ENCODE measurements at regions not wholly inside any gene's neighbourhood (a gene's known extent, or its start where the extent isn't known, plus 50 kb on each side); places are given as distances from the start of the nearest gene placed in this dataset.

- Histone ChIP-seq H3K36me3 (ENCODE audit: control insufficient read depth, insufficient read depth, low read length) (no peaks in the 10 kb centered on the region), H3K4me3 (ENCODE audit: low read length) (no peak overlapping the region), H3K27ac (ENCODE audit: low read length) (no peak overlapping the region), H3K9me3 (ENCODE audit: control insufficient read depth, insufficient read depth, low read length) (no peaks in the 10 kb centered on the region), H3K27me3 (ENCODE audit: control insufficient read depth, insufficient read depth, low read length) (no peaks in the 10 kb centered on the region), H3K4me1 (ENCODE audit: control insufficient read depth, insufficient read depth, low read length) (no peaks in the 10 kb centered on the region)
- no CpG with 5 or more reads among the region's 3 CpGs for WGBS (ENCODE audit: insufficient coverage, insufficient read length)
- DNase-seq (ENCODE audit: low read depth, low spot score) = no peak
Measured at GRCh38 chr6:22106961-22107360, 189.9 kb downstream of the PRL start.

GRCh38 chr6:22108199-22108598 is 188.6 kb downstream of the PRL start:
- no peaks in the 10 kb centered on the region for H3K4me1 ChIP-seq (ENCODE audit: control insufficient read depth, insufficient read depth, low read length)
- no peaks in the 10 kb centered on the region for H3K36me3 ChIP-seq (ENCODE audit: control insufficient read depth, insufficient read depth, low read length)
- no CpG with 5 or more reads among the region's 7 CpGs for WGBS (ENCODE audit: insufficient coverage, insufficient read length)
- no peak overlapping the region for H3K4me3 ChIP-seq (ENCODE audit: low read length)
- no peak overlapping the region for H3K27ac ChIP-seq (ENCODE audit: low read length)
- H3K27me3 ChIP-seq (ENCODE audit: control insufficient read depth, insufficient read depth, low read length) = no peaks in the 10 kb centered on the region
- DNase-seq (ENCODE audit: low read depth, low spot score) = no peak
- no peaks in the 10 kb centered on the region for H3K9me3 ChIP-seq (ENCODE audit: control insufficient read depth, insufficient read depth, low read length)

- Histone ChIP-seq H3K4me3 (ENCODE audit: low read length) (no peak overlapping the region), H3K4me1 (ENCODE audit: control insufficient read depth, insufficient read depth, low read length) (no peaks in the 10 kb centered on the region), H3K36me3 (ENCODE audit: control insufficient read depth, insufficient read depth, low read length) (no peaks in the 10 kb centered on the region), H3K27me3 (ENCODE audit: control insufficient read depth, insufficient read depth, low read length) (no peaks in the 10 kb centered on the region), H3K27ac (ENCODE audit: low read length) (no peak overlapping the region), H3K9me3 (ENCODE audit: control insufficient read depth, insufficient read depth, low read length) (no peaks in the 10 kb centered on the region)
- DNase-seq (ENCODE audit: low read depth, low spot score) = no peak
- WGBS (ENCODE audit: insufficient coverage, insufficient read length) = no CpG with 5 or more reads among the region's 6 CpGs
Measured at GRCh38 chr6:22110061-22110460, 186.8 kb downstream of the PRL start.

- H3K9me3 ChIP-seq (ENCODE audit: control insufficient read depth, insufficient read depth, low read length) = no peaks in the 10 kb centered on the region
- WGBS (ENCODE audit: insufficient coverage, insufficient read length) = no CpG with 5 or more reads among the region's 2 CpGs
- no peak for DNase-seq (ENCODE audit: low read depth, low spot score)
- H3K4me3 ChIP-seq (ENCODE audit: low read length) = no peak overlapping the region
- no peaks in the 10 kb centered on the region for H3K27me3 ChIP-seq (ENCODE audit: control insufficient read depth, insufficient read depth, low read length)
- no peaks in the 10 kb centered on the region for H3K36me3 ChIP-seq (ENCODE audit: control insufficient read depth, insufficient read depth, low read length)
- H3K4me1 ChIP-seq (ENCODE audit: control insufficient read depth, insufficient read depth, low read length) = no peaks in the 10 kb centered on the region
- no peak overlapping the region for H3K27ac ChIP-seq (ENCODE audit: low read length)
Measured at GRCh38 chr6:22112461-22112860, 184.4 kb downstream of the PRL start.

GRCh38 chr6:22113026-22113766 is 183.6 kb downstream of the PRL start:
- no peaks in the 10 kb centered on the region for H3K27me3 ChIP-seq (ENCODE audit: control insufficient read depth, insufficient read depth, low read length)
- H3K36me3 ChIP-seq (ENCODE audit: control insufficient read depth, insufficient read depth, low read length) = no peaks in the 10 kb centered on the region
- no CpG with 5 or more reads among the region's 4 CpGs for WGBS (ENCODE audit: insufficient coverage, insufficient read length)
- H3K4me1 ChIP-seq (ENCODE audit: control insufficient read depth, insufficient read depth, low read length) = no peaks in the 10 kb centered on the region
- H3K9me3 ChIP-seq (ENCODE audit: control insufficient read depth, insufficient read depth, low read length) = no peaks in the 10 kb centered on the region
- no peak overlapping the region for H3K4me3 ChIP-seq (ENCODE audit: low read length)
- no peak overlapping the region for H3K27ac ChIP-seq (ENCODE audit: low read length)
- DNase-seq (ENCODE audit: low read depth, low spot score) = no peak

- H3K4me1 ChIP-seq (ENCODE audit: control insufficient read depth, insufficient read depth, low read length) = no peaks in the 10 kb centered on the region
- no peak for DNase-seq (ENCODE audit: low read depth, low spot score)
- no peaks in the 10 kb centered on the region for H3K27me3 ChIP-seq (ENCODE audit: control insufficient read depth, insufficient read depth, low read length)
- no CpG with 5 or more reads among the region's 5 CpGs for WGBS (ENCODE audit: insufficient coverage, insufficient read length)
- no peaks in the 10 kb centered on the region for H3K36me3 ChIP-seq (ENCODE audit: control insufficient read depth, insufficient read depth, low read length)
- no peak overlapping the region for H3K4me3 ChIP-seq (ENCODE audit: low read length)
- H3K27ac ChIP-seq (ENCODE audit: low read length) = no peak overlapping the region
- no peaks in the 10 kb centered on the region for H3K9me3 ChIP-seq (ENCODE audit: control insufficient read depth, insufficient read depth, low read length)
Measured at GRCh38 chr6:22115559-22115958, 181.3 kb downstream of the PRL start.

- Histone ChIP-seq H3K27me3 (ENCODE audit: control insufficient read depth, insufficient read depth, low read length) (no peaks in the 10 kb centered on the region), H3K9me3 (ENCODE audit: control insufficient read depth, insufficient read depth, low read length) (no peaks in the 10 kb centered on the region), H3K36me3 (ENCODE audit: control insufficient read depth, insufficient read depth, low read length) (no peaks in the 10 kb centered on the region), H3K27ac (ENCODE audit: low read length) (no peak overlapping the region), H3K4me3 (ENCODE audit: low read length) (no peak overlapping the region), H3K4me1 (ENCODE audit: control insufficient read depth, insufficient read depth, low read length) (no peaks in the 10 kb centered on the region)
- WGBS (ENCODE audit: insufficient coverage, insufficient read length) = no CpG with 5 or more reads among the region's 2 CpGs
- no peak for DNase-seq (ENCODE audit: low read depth, low spot score)
Measured at GRCh38 chr6:22117631-22118030, 179.2 kb downstream of the PRL start.

GRCh38 chr6:22119500-22119899 is 177.3 kb downstream of the PRL start:
- Histone ChIP-seq H3K9me3 (ENCODE audit: control insufficient read depth, insufficient read depth, low read length) (no peaks in the 10 kb centered on the region), H3K36me3 (ENCODE audit: control insufficient read depth, insufficient read depth, low read length) (no peaks in the 10 kb centered on the region), H3K27ac (ENCODE audit: low read length) (no peak overlapping the region), H3K27me3 (ENCODE audit: control insufficient read depth, insufficient read depth, low read length) (no peaks in the 10 kb centered on the region), H3K4me1 (ENCODE audit: control insufficient read depth, insufficient read depth, low read length) (no peaks in the 10 kb centered on the region), H3K4me3 (ENCODE audit: low read length) (no peak overlapping the region)
- no CpG with 5 or more reads among the region's 1 CpG for WGBS (ENCODE audit: insufficient coverage, insufficient read length)
- DNase-seq (ENCODE audit: low read depth, low spot score) = no peak

GRCh38 chr6:22124756-22125155 is 172.1 kb downstream of the PRL start:
- no CpG with 5 or more reads among the region's 2 CpGs for WGBS (ENCODE audit: insufficient coverage, insufficient read length)
- no peak for DNase-seq (ENCODE audit: low read depth, low spot score)
- Histone ChIP-seq H3K9me3 (ENCODE audit: control insufficient read depth, insufficient read depth, low read length) (no peaks in the 10 kb centered on the region), H3K4me3 (ENCODE audit: low read length) (no peak overlapping the region), H3K4me1 (ENCODE audit: control insufficient read depth, insufficient read depth, low read length) (no peaks in the 10 kb centered on the region), H3K36me3 (ENCODE audit: control insufficient read depth, insufficient read depth, low read length) (no peaks in the 10 kb centered on the region), H3K27ac (ENCODE audit: low read length) (no peak overlapping the region), H3K27me3 (ENCODE audit: control insufficient read depth, insufficient read depth, low read length) (no peaks in the 10 kb centered on the region)

GRCh38 chr6:22126910-22127309 is 169.9 kb downstream of the PRL start:
- WGBS (ENCODE audit: insufficient coverage, insufficient read length) = no CpG with 5 or more reads among the region's 1 CpG
- no peaks in the 10 kb centered on the region for H3K4me1 ChIP-seq (ENCODE audit: control insufficient read depth, insufficient read depth, low read length)
- H3K9me3 ChIP-seq (ENCODE audit: control insufficient read depth, insufficient read depth, low read length) = no peaks in the 10 kb centered on the region
- DNase-seq (ENCODE audit: low read depth, low spot score) = no peak
- H3K27me3 ChIP-seq (ENCODE audit: control insufficient read depth, insufficient read depth, low read length) = no peaks in the 10 kb centered on the region
- no peak overlapping the region for H3K27ac ChIP-seq (ENCODE audit: low read length)
- H3K36me3 ChIP-seq (ENCODE audit: control insufficient read depth, insufficient read depth, low read length) = no peaks in the 10 kb centered on the region
- no peak overlapping the region for H3K4me3 ChIP-seq (ENCODE audit: low read length)

GRCh38 chr6:22129751-22130150 is 167.1 kb downstream of the PRL start:
- no peaks in the 10 kb centered on the region for H3K27me3 ChIP-seq (ENCODE audit: control insufficient read depth, insufficient read depth, low read length)
- WGBS (ENCODE audit: insufficient coverage, insufficient read length) = no CpG with 5 or more reads among the region's 3 CpGs
- no peaks in the 10 kb centered on the region for H3K36me3 ChIP-seq (ENCODE audit: control insufficient read depth, insufficient read depth, low read length)

More at GRCh38 chr6:22129751-22130150, 167.1 kb downstream of the PRL start:
- DNase-seq (ENCODE audit: low read depth, low spot score) = no peak
- H3K27ac ChIP-seq (ENCODE audit: low read length) = no peak overlapping the region
- no peak overlapping the region for H3K4me3 ChIP-seq (ENCODE audit: low read length)
- no peaks in the 10 kb centered on the region for H3K9me3 ChIP-seq (ENCODE audit: control insufficient read depth, insufficient read depth, low read length)
- H3K4me1 ChIP-seq (ENCODE audit: control insufficient read depth, insufficient read depth, low read length) = no peaks in the 10 kb centered on the region
